ENCODE measurements at regions not wholly inside any gene's neighbourhood (a gene's known extent, or its start where the extent isn't known, plus 50 kb on each side); places are given as distances from the start of the nearest gene placed in this dataset.

GRCh38 chr6:40247516-40248115 is 313.4 kb upstream of the MOCS1 start:
- TF ChIP-seq POLR2A (IDR thresholded peaks at IDR 0.05) (no peak), POLR2AphosphoS5 (IDR thresholded peaks at IDR 0.05) (no peak)
- TF ChIP-seq, protein P1, sequence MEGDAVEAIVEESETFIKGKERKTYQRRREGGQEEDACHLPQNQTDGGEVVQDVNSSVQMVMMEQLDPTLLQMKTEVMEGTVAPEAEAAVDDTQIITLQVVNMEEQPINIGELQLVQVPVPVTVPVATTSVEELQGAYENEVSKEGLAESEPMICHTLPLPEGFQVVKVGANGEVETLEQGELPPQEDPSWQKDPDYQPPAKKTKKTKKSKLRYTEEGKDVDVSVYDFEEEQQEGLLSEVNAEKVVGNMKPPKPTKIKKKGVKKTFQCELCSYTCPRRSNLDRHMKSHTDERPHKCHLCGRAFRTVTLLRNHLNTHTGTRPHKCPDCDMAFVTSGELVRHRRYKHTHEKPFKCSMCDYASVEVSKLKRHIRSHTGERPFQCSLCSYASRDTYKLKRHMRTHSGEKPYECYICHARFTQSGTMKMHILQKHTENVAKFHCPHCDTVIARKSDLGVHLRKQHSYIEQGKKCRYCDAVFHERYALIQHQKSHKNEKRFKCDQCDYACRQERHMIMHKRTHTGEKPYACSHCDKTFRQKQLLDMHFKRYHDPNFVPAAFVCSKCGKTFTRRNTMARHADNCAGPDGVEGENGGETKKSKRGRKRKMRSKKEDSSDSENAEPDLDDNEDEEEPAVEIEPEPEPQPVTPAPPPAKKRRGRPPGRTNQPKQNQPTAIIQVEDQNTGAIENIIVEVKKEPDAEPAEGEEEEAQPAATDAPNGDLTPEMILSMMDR (IDR thresholded peaks at IDR 0.05): no peak

Measured in gastroesophageal sphincter (tissue), 3 donors.